ENCODE measurements at regions not wholly inside any gene's neighbourhood (a gene's known extent, or its start where the extent isn't known, plus 50 kb on each side); places are given as distances from the start of the nearest gene placed in this dataset.

GRCh38 chr16:26651884-26652283 is 414.8 kb upstream of the C16orf82 start:
- H3K27me3 ChIP-seq (ENCODE audit: control insufficient read depth in 3 of 3, insufficient read depth in 3 of 3, low read length in 3 of 3): no peaks in the 10 kb centered on the region
- H3K27ac ChIP-seq (ENCODE audit: low read depth in 1 of 3, low read length in 2 of 3): no peak overlapping the region
- H3K36me3 ChIP-seq (ENCODE audit: control insufficient read depth in 3 of 3, insufficient read depth in 2 of 3, low read depth in 1 of 3, low read length in 3 of 3): no peaks in the 10 kb centered on the region
- WGBS, 3 donors: 76 to 86% (median 85%) methylated on average over 1 of the region's 1 CpG
- no peak for DNase-seq
- no peaks in the 10 kb centered on the region for H3K4me1 ChIP-seq (ENCODE audit: control insufficient read depth in 3 of 3, insufficient read depth in 2 of 3, low read depth in 1 of 3, low read length in 2 of 3)
- no peaks in the 10 kb centered on the region for H3K9me3 ChIP-seq (ENCODE audit: control insufficient read depth in 2 of 2, insufficient read depth in 1 of 2, low read depth in 1 of 2, low read length in 1 of 2)
- no peak for FAIRE-seq
- no peak overlapping the region for H3K4me3 ChIP-seq (ENCODE audit: low read depth in 1 of 3, low read length in 3 of 3)

- 54 to 66% (median 61%) methylated on average over 2 of the region's 2 CpGs for WGBS, 3 donors
- no peaks in the 10 kb centered on the region for H3K36me3 ChIP-seq (ENCODE audit: control insufficient read depth in 3 of 3, insufficient read depth in 2 of 3, low read depth in 1 of 3, low read length in 3 of 3)
Observed at GRCh38 chr16:26658486-26658885, 408.2 kb upstream of the C16orf82 start.

GRCh38 chr16:26658915-26659314 is 407.8 kb upstream of the C16orf82 start:
- Histone ChIP-seq H3K36me3 (ENCODE audit: control insufficient read depth in 3 of 3, insufficient read depth in 2 of 3, low read depth in 1 of 3, low read length in 3 of 3) (no peaks in the 10 kb centered on the region), H3K4me1 (ENCODE audit: control insufficient read depth in 3 of 3, insufficient read depth in 2 of 3, low read depth in 1 of 3, low read length in 2 of 3) (no peaks in the 10 kb centered on the region), H3K27ac (ENCODE audit: low read depth in 1 of 3, low read length in 2 of 3) (no peak overlapping the region), H3K9me3 (ENCODE audit: control insufficient read depth in 2 of 2, insufficient read depth in 1 of 2, low read depth in 1 of 2, low read length in 1 of 2) (no peaks in the 10 kb centered on the region), H3K4me3 (ENCODE audit: low read depth in 1 of 3, low read length in 3 of 3) (no peak overlapping the region), H3K27me3 (ENCODE audit: control insufficient read depth in 3 of 3, insufficient read depth in 3 of 3, low read length in 3 of 3) (no peaks in the 10 kb centered on the region)
- 48 to 56% (median 50%) methylated on average over 2 of the region's 2 CpGs for WGBS, 3 donors
- no peak for DNase-seq
- FAIRE-seq: no peak

More at GRCh38 chr16:26658486-26658885, 408.2 kb upstream of the C16orf82 start:
- Histone ChIP-seq H3K27ac (ENCODE audit: low read depth in 1 of 3, low read length in 2 of 3) (no peak overlapping the region), H3K4me1 (ENCODE audit: control insufficient read depth in 3 of 3, insufficient read depth in 2 of 3, low read depth in 1 of 3, low read length in 2 of 3) (no peaks in the 10 kb centered on the region), H3K27me3 (ENCODE audit: control insufficient read depth in 3 of 3, insufficient read depth in 3 of 3, low read length in 3 of 3) (no peaks in the 10 kb centered on the region), H3K4me3 (ENCODE audit: low read depth in 1 of 3, low read length in 3 of 3) (no peak overlapping the region), H3K9me3 (ENCODE audit: control insufficient read depth in 2 of 2, insufficient read depth in 1 of 2, low read depth in 1 of 2, low read length in 1 of 2) (no peaks in the 10 kb centered on the region)
- DNase-seq: no peak
- FAIRE-seq: no peak

GRCh38 chr16:26664086-26664485 is 402.6 kb upstream of the C16orf82 start:
- WGBS, 3 donors: 61 to 78% (median 74%) methylated on average over 4 of the region's 4 CpGs
- no peak for DNase-seq
- no peak for FAIRE-seq

GRCh38 chr16:26665166-26665939 is 401.4 kb upstream of the C16orf82 start:
- Histone ChIP-seq H3K36me3 (ENCODE audit: control insufficient read depth in 3 of 3, insufficient read depth in 2 of 3, low read depth in 1 of 3, low read length in 3 of 3) (no peaks in the 10 kb centered on the region), H3K4me3 (ENCODE audit: low read depth in 1 of 3, low read length in 3 of 3) (no peak overlapping the region), H3K9me3 (ENCODE audit: control insufficient read depth in 2 of 2, insufficient read depth in 1 of 2, low read depth in 1 of 2, low read length in 1 of 2) (no peaks in the 10 kb centered on the region), H3K27me3 (ENCODE audit: control insufficient read depth in 3 of 3, insufficient read depth in 3 of 3, low read length in 3 of 3) (no peaks in the 10 kb centered on the region), H3K27ac (ENCODE audit: low read depth in 1 of 3, low read length in 2 of 3) (no peak overlapping the region), H3K4me1 (ENCODE audit: control insufficient read depth in 3 of 3, insufficient read depth in 2 of 3, low read depth in 1 of 3, low read length in 2 of 3) (no peaks in the 10 kb centered on the region)
- WGBS, 3 donors: 50 to 59% (median 54%) methylated on average over 13 of the region's 13 CpGs
- no peak for FAIRE-seq
- DNase-seq: no peak

More at GRCh38 chr16:26664086-26664485, 402.6 kb upstream of the C16orf82 start:
- Histone ChIP-seq H3K9me3 (ENCODE audit: control insufficient read depth in 2 of 2, insufficient read depth in 1 of 2, low read depth in 1 of 2, low read length in 1 of 2) (no peaks in the 10 kb centered on the region), H3K4me3 (ENCODE audit: low read depth in 1 of 3, low read length in 3 of 3) (no peak overlapping the region), H3K27me3 (ENCODE audit: control insufficient read depth in 3 of 3, insufficient read depth in 3 of 3, low read length in 3 of 3) (no peaks in the 10 kb centered on the region), H3K27ac (ENCODE audit: low read depth in 1 of 3, low read length in 2 of 3) (no peak overlapping the region), H3K4me1 (ENCODE audit: control insufficient read depth in 3 of 3, insufficient read depth in 2 of 3, low read depth in 1 of 3, low read length in 2 of 3) (no peaks in the 10 kb centered on the region), H3K36me3 (ENCODE audit: control insufficient read depth in 3 of 3, insufficient read depth in 2 of 3, low read depth in 1 of 3, low read length in 3 of 3) (no peaks in the 10 kb centered on the region)

GRCh38 chr16:26666486-26666885 is 400.2 kb upstream of the C16orf82 start:
- H3K36me3 ChIP-seq (ENCODE audit: control insufficient read depth in 3 of 3, insufficient read depth in 2 of 3, low read depth in 1 of 3, low read length in 3 of 3): no peaks in the 10 kb centered on the region
- DNase-seq: no peak
- H3K27me3 ChIP-seq (ENCODE audit: control insufficient read depth in 3 of 3, insufficient read depth in 3 of 3, low read length in 3 of 3): no peaks in the 10 kb centered on the region
- H3K4me3 ChIP-seq (ENCODE audit: low read depth in 1 of 3, low read length in 3 of 3): no peak overlapping the region
- H3K4me1 ChIP-seq (ENCODE audit: control insufficient read depth in 3 of 3, insufficient read depth in 2 of 3, low read depth in 1 of 3, low read length in 2 of 3): no peaks in the 10 kb centered on the region
- no peak overlapping the region for H3K27ac ChIP-seq (ENCODE audit: low read depth in 1 of 3, low read length in 2 of 3)
- WGBS, 3 donors: 57 to 65% (median 62%) methylated on average over 2 of the region's 2 CpGs
- H3K9me3 ChIP-seq (ENCODE audit: control insufficient read depth in 2 of 2, insufficient read depth in 1 of 2, low read depth in 1 of 2, low read length in 1 of 2): no peaks in the 10 kb centered on the region
- FAIRE-seq: no peak

- H3K36me3 ChIP-seq (ENCODE audit: control insufficient read depth in 3 of 3, insufficient read depth in 2 of 3, low read depth in 1 of 3, low read length in 3 of 3): no peaks in the 10 kb centered on the region
- no peak overlapping the region for H3K27ac ChIP-seq (ENCODE audit: low read depth in 1 of 3, low read length in 2 of 3)
- DNase-seq (no peak), FAIRE-seq (no peak)
- 58 to 62% (median 60%) methylated on average over 12 of the region's 12 CpGs for WGBS, 3 donors
- H3K4me3 ChIP-seq (ENCODE audit: low read depth in 1 of 3, low read length in 3 of 3): no peak overlapping the region
- H3K27me3 ChIP-seq (ENCODE audit: control insufficient read depth in 3 of 3, insufficient read depth in 3 of 3, low read length in 3 of 3): no peaks in the 10 kb centered on the region
- no peaks in the 10 kb centered on the region for H3K9me3 ChIP-seq (ENCODE audit: control insufficient read depth in 2 of 2, insufficient read depth in 1 of 2, low read depth in 1 of 2, low read length in 1 of 2)
- H3K4me1 ChIP-seq (ENCODE audit: control insufficient read depth in 3 of 3, insufficient read depth in 2 of 3, low read depth in 1 of 3, low read length in 2 of 3): no peaks in the 10 kb centered on the region
Observed at GRCh38 chr16:26667307-26667706, 399.4 kb upstream of the C16orf82 start.

GRCh38 chr16:26668026-26668425 is 398.7 kb upstream of the C16orf82 start:
- Histone ChIP-seq H3K27me3 (ENCODE audit: control insufficient read depth in 3 of 3, insufficient read depth in 3 of 3, low read length in 3 of 3) (no peaks in the 10 kb centered on the region), H3K9me3 (ENCODE audit: control insufficient read depth in 2 of 2, insufficient read depth in 1 of 2, low read depth in 1 of 2, low read length in 1 of 2) (no peaks in the 10 kb centered on the region), H3K4me3 (ENCODE audit: low read depth in 1 of 3, low read length in 3 of 3) (no peak overlapping the region), H3K27ac (ENCODE audit: low read depth in 1 of 3, low read length in 2 of 3) (no peak overlapping the region), H3K4me1 (ENCODE audit: control insufficient read depth in 3 of 3, insufficient read depth in 2 of 3, low read depth in 1 of 3, low read length in 2 of 3) (no peaks in the 10 kb centered on the region), H3K36me3 (ENCODE audit: control insufficient read depth in 3 of 3, insufficient read depth in 2 of 3, low read depth in 1 of 3, low read length in 3 of 3) (no peaks in the 10 kb centered on the region)
- FAIRE-seq: no peak
- WGBS, 3 donors: 47 to 61% (median 50%) methylated on average over 8 of the region's 8 CpGs
- no peak for DNase-seq

- H3K9me3 ChIP-seq (ENCODE audit: control insufficient read depth in 2 of 2, insufficient read depth in 1 of 2, low read depth in 1 of 2, low read length in 1 of 2): no peaks in the 10 kb centered on the region
- H3K27ac ChIP-seq (ENCODE audit: low read depth in 1 of 3, low read length in 2 of 3): no peak overlapping the region
- no peak for FAIRE-seq
- DNase-seq: no peak
- H3K36me3 ChIP-seq (ENCODE audit: control insufficient read depth in 3 of 3, insufficient read depth in 2 of 3, low read depth in 1 of 3, low read length in 3 of 3): no peaks in the 10 kb centered on the region
- 53 to 71% (median 61%) methylated on average over 6 of the region's 6 CpGs for WGBS, 3 donors
- H3K27me3 ChIP-seq (ENCODE audit: control insufficient read depth in 3 of 3, insufficient read depth in 3 of 3, low read length in 3 of 3): no peaks in the 10 kb centered on the region
- H3K4me1 ChIP-seq (ENCODE audit: control insufficient read depth in 3 of 3, insufficient read depth in 2 of 3, low read depth in 1 of 3, low read length in 2 of 3): no peaks in the 10 kb centered on the region
- H3K4me3 ChIP-seq (ENCODE audit: low read depth in 1 of 3, low read length in 3 of 3): no peak overlapping the region
Observed at GRCh38 chr16:26672206-26672605, 394.5 kb upstream of the C16orf82 start.

Measured in small intestine (tissue), 7 donors.